OCI-LY7 (cell line): ENCODE measurements at regions not wholly inside any gene's neighbourhood (a gene's known extent, or its start where the extent isn't known, plus 50 kb on each side); places are given as distances from the start of the nearest gene placed in this dataset.

Source experiments
- BruUV-seq: library from RNA; stranded (reverse); fragments of 400-500 nt; replicated peaks from 2 replicates; lab custom pipeline; 2021; lab: Mats Ljungman, UMichigan
- CTCF ChIA-PET: fragments of 300-600 bp; sonication (Branson Sonifier 250); formaldehyde crosslinking; loops from one replicate; lab custom pipeline; 2022; ENCODE audit warnings: antibody characterized with exemption; ENCODE audit not compliant: unreplicated experiment; lab: Charles Lee
- POLR2A ChIA-PET: fragments of 300-600 bp; sonication (Branson Sonifier 250); formaldehyde crosslinking; loops from one replicate; lab custom pipeline; 2022; ENCODE audit warnings: antibody characterized with exemption; lab: Charles Lee
- DNase-seq: peaks from one replicate; pipeline ENCODE4 v3.0.0-alpha.2; 2015; ENCODE audit warnings: low spot score
- H2AFZ ChIP-seq: fragments of 200-600 bp; sonication (generic), shearing (Covaris generic); 2 replicates; pipeline ENCODE4 v1.6.1; 2014; ENCODE audit warnings: mild to moderate bottlenecking, antibody characterized with exemption, low read length, moderate library complexity
- H3K27ac ChIP-seq: fragments of 200-600 bp; sonication (generic); 2 replicates; pipeline ENCODE4 v1.5.1; 2014; ENCODE audit warnings: mixed run types, low read depth, mild to moderate bottlenecking, moderate library complexity, low read length, inconsistent platforms; ENCODE audit not compliant: poor library complexity, severe bottlenecking
- H3K36me3 ChIP-seq: fragments of 200-600 bp; sonication (generic); 2 replicates; pipeline ENCODE4 v1.6.1; 2014; ENCODE audit warnings: mild to moderate bottlenecking, antibody characterized with exemption, low read length, moderate library complexity, mixed read lengths; ENCODE audit not compliant: insufficient read depth
- H3K4me1 ChIP-seq: fragments of 200-600 bp; sonication (generic); 2 replicates; pipeline ENCODE4 v1.5.1; 2014; ENCODE audit warnings: mild to moderate bottlenecking, low read length; ENCODE audit not compliant: insufficient read depth, poor library complexity, severe bottlenecking
- H3K4me2 ChIP-seq: fragments of 200-600 bp; sonication (generic); 2 replicates; pipeline ENCODE4 v1.6.1; 2014; ENCODE audit warnings: mild to moderate bottlenecking, low read length
- H3K4me3 ChIP-seq: fragments of 200-600 bp; sonication (generic); 2 replicates; pipeline ENCODE4 v1.5.1; 2014; ENCODE audit warnings: mild to moderate bottlenecking, low read depth, low read length; ENCODE audit not compliant: poor library complexity, severe bottlenecking
- H3K79me2 ChIP-seq: fragments of 200-600 bp; sonication (generic); 2 replicates; pipeline ENCODE4 v1.6.1; 2016; ENCODE audit warnings: low read depth, mild to moderate bottlenecking, low read length, moderate library complexity, mixed read lengths; ENCODE audit not compliant: insufficient read depth
- H3K9me2 ChIP-seq: fragments of 200-600 bp; sonication (generic); 2 replicates; pipeline ENCODE4 v1.6.1; 2016; ENCODE audit warnings: mild to moderate bottlenecking, low read length, mixed read lengths; ENCODE audit not compliant: insufficient read depth
- H3K9me3 ChIP-seq: fragments of 200-600 bp; sonication (generic); 2 replicates; pipeline ENCODE4 v1.6.1; 2014; ENCODE audit warnings: mild to moderate bottlenecking, mixed run types, low read length, mixed read lengths
- H4K20me1 ChIP-seq: fragments of 200-600 bp; sonication (generic); 2 replicates; pipeline ENCODE4 v1.6.1; 2014; ENCODE audit warnings: mild to moderate bottlenecking, antibody characterized with exemption, low read length, moderate library complexity, mixed read lengths; ENCODE audit not compliant: insufficient read depth
- CTCF ChIP-seq: fragments of 200-600 bp; sonication (generic); conservative IDR thresholded peaks from 2 replicates; pipeline ENCODE4 v1.5.1; 2014; ENCODE audit warnings: mild to moderate bottlenecking, antibody characterized with exemption, low read length, moderate library complexity, mixed read lengths
- EZH2phosphoT487 ChIP-seq: fragments of 200-600 bp; sonication (generic); IDR thresholded peaks from 2 replicates; pipeline ENCODE4 v1.6.1; 2018; ENCODE audit warnings: low read depth, borderline replicate concordance, mild to moderate bottlenecking, mixed run types, antibody characterized with exemption, low read length, moderate library complexity, mixed read lengths
- intact Hi-C: fragments of 100-400 bp; cut with micrococcal nuclease; formaldehyde crosslinking; loops from one replicate; pipeline ENCODE4 v1.10.0; 2022; ENCODE audit not compliant: unreplicated experiment

- H3K79me2 ChIP-seq = no peaks in the 10 kb centered on the region
- H3K4me3 ChIP-seq = no peak overlapping the region
- H3K4me2 ChIP-seq = no peak overlapping the region
- H3K9me2 ChIP-seq = no peaks in the 10 kb centered on the region; the same call in 1 of the 2 replicates
- no peaks in the 10 kb centered on the region for H3K9me3 ChIP-seq
- intact Hi-C loops = no loop called here
- no peaks in the 10 kb centered on the region for H3K4me1 ChIP-seq
- no peak overlapping the region for H3K27ac ChIP-seq
- no peaks in the 10 kb centered on the region for H3K36me3 ChIP-seq
- TF ChIP-seq EZH2phosphoT487 (no peak), CTCF (no peak)
- POLR2A ChIA-PET = interaction anchor here (0.6 kb wide), 1 partner anchor 1146 kb away, joined by 6 read pairs; no protein-coding TSS in a partner anchor
- CTCF ChIA-PET = no interaction called here
- no peak overlapping the region for H2AFZ ChIP-seq
- no peaks in the 10 kb centered on the region for H4K20me1 ChIP-seq
- DNase-seq = no peak
- BruUV-seq = no TSS peak
Measured at GRCh38 chr9:108360304-108360703, 495.5 kb downstream of the ACTL7B start.

DNA sequence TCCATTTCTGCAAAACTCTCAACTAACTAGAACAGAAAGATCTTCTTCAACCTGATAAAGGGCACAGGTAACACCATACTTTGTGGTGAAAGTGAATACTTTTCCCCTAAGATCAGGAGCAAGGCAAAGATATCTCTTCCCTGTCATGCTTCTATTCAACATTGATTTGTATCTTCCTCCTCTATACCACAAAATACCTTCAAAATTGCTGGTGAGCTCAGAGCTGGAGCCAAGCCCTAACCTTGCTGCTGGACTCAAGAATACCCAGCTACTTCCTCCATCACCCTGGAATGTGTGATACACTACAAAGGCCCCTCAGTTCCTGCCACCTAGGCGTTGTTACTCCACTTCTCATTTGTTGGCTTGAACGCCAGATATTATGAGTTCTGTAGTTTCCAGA, 499.0 kb downstream of the ACTL7B start:
- no peak overlapping the region for H3K4me3 ChIP-seq
- no peak for DNase-seq
- no peaks in the 10 kb centered on the region for H4K20me1 ChIP-seq
- H3K9me3 ChIP-seq = no peaks in the 10 kb centered on the region
- H3K79me2 ChIP-seq = no peaks in the 10 kb centered on the region
- intact Hi-C loops = no loop called here
- H3K27ac ChIP-seq = no peak overlapping the region
- BruUV-seq = no TSS peak
- POLR2A ChIA-PET = interaction anchor here (0.6 kb wide), 1 partner anchor 1365 kb away, joined by 3 read pairs; no protein-coding TSS in a partner anchor
- no peaks in the 10 kb centered on the region for H3K36me3 ChIP-seq
- no peak overlapping the region for H2AFZ ChIP-seq
- CTCF ChIA-PET = no interaction called here
- H3K9me2 ChIP-seq = no peaks in the 10 kb centered on the region
- no peak overlapping the region for H3K4me2 ChIP-seq
- no peaks in the 10 kb centered on the region for H3K4me1 ChIP-seq
- TF ChIP-seq CTCF (no peak), EZH2phosphoT487 (no peak)

GRCh38 chr9:108351571-108351970, 504.2 kb downstream of the ACTL7B start:
- Histone ChIP-seq H3K9me2 (no peaks in the 10 kb centered on the region), H3K4me1 (no peaks in the 10 kb centered on the region), H3K4me3 (no peak overlapping the region), H3K36me3 (no peaks in the 10 kb centered on the region), H2AFZ (no peak overlapping the region), H3K9me3 (no peaks in the 10 kb centered on the region), H4K20me1 (no peaks in the 10 kb centered on the region), H3K4me2 (no peak overlapping the region), H3K27ac (no peak overlapping the region), H3K79me2 (no peaks in the 10 kb centered on the region)
- CTCF ChIA-PET = no interaction called here
- TF ChIP-seq CTCF (no peak), EZH2phosphoT487 (no peak)
- POLR2A ChIA-PET = interaction anchor here (0.6 kb wide), 1 partner anchor 449 kb away, joined by 4 read pairs; no protein-coding TSS in a partner anchor
- no peak for DNase-seq
- no TSS peak for BruUV-seq
- intact Hi-C loops = no loop called here
